ENCODE measurements at regions not wholly inside any gene's neighbourhood (a gene's known extent, or its start where the extent isn't known, plus 50 kb on each side); places are given as distances from the start of the nearest gene placed in this dataset.

DNA sequence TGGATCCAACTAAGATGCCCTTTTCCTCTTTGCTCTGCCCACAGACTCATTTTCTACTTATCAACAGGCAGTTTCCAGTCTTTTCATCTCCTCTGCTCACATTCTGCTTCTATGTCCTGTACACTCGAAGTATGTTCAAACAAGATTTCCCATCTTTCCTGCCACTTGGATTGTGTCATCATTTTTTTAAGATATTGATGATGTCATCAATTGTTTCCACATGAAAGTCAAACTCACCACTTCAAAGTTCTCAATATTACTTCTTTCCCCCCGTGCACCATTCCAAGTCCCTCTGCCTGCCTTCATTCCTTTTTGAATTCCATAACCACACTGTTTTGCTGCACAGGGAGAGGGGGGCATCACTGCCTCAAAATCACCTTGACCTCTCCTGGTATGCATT lies 175.0 kb upstream of the RFX3 start:
- TF ChIP-seq, protein P1, sequence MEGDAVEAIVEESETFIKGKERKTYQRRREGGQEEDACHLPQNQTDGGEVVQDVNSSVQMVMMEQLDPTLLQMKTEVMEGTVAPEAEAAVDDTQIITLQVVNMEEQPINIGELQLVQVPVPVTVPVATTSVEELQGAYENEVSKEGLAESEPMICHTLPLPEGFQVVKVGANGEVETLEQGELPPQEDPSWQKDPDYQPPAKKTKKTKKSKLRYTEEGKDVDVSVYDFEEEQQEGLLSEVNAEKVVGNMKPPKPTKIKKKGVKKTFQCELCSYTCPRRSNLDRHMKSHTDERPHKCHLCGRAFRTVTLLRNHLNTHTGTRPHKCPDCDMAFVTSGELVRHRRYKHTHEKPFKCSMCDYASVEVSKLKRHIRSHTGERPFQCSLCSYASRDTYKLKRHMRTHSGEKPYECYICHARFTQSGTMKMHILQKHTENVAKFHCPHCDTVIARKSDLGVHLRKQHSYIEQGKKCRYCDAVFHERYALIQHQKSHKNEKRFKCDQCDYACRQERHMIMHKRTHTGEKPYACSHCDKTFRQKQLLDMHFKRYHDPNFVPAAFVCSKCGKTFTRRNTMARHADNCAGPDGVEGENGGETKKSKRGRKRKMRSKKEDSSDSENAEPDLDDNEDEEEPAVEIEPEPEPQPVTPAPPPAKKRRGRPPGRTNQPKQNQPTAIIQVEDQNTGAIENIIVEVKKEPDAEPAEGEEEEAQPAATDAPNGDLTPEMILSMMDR (IDR thresholded peaks at IDR 0.05; ENCODE audit: insufficient read depth, low read depth, low read length) = no peak
- TF ChIP-seq EZH2 (IDR thresholded peaks at IDR 0.05; ENCODE audit: insufficient read depth, low read length) = no peak

All from astrocyte (in vitro differentiated cells and primary cell).